ENCODE measurements at regions not wholly inside any gene's neighbourhood (a gene's known extent, or its start where the extent isn't known, plus 50 kb on each side); places are given as distances from the start of the nearest gene placed in this dataset.

DNA sequence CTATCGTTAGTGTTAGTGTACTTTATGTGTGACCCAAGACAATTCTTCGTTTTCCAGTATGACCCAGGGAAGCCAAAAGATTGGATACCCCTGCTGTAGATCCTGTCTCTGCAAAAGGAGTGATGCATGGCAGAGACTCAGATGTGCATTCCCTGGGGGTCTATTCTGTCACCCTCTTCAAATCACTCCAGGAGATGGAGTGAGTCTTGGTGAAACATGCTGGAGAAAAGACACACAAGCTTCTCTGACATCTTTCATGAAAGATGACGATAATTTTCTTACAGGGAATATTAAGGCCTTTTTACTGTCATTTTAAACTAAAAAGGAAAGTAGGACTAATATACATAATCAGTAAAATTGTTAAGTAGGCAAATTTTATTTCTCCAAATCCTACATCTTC is 437.9 kb upstream of the SOX5 start:
- TF ChIP-seq, protein P1, sequence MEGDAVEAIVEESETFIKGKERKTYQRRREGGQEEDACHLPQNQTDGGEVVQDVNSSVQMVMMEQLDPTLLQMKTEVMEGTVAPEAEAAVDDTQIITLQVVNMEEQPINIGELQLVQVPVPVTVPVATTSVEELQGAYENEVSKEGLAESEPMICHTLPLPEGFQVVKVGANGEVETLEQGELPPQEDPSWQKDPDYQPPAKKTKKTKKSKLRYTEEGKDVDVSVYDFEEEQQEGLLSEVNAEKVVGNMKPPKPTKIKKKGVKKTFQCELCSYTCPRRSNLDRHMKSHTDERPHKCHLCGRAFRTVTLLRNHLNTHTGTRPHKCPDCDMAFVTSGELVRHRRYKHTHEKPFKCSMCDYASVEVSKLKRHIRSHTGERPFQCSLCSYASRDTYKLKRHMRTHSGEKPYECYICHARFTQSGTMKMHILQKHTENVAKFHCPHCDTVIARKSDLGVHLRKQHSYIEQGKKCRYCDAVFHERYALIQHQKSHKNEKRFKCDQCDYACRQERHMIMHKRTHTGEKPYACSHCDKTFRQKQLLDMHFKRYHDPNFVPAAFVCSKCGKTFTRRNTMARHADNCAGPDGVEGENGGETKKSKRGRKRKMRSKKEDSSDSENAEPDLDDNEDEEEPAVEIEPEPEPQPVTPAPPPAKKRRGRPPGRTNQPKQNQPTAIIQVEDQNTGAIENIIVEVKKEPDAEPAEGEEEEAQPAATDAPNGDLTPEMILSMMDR (IDR thresholded peaks at IDR 0.05; ENCODE audit: insufficient read depth, low read length) = no peak
- no peak for TF ChIP-seq GABPA (IDR thresholded peaks at IDR 0.05; ENCODE audit: low read depth)
- TF ChIP-seq, protein P2, sequence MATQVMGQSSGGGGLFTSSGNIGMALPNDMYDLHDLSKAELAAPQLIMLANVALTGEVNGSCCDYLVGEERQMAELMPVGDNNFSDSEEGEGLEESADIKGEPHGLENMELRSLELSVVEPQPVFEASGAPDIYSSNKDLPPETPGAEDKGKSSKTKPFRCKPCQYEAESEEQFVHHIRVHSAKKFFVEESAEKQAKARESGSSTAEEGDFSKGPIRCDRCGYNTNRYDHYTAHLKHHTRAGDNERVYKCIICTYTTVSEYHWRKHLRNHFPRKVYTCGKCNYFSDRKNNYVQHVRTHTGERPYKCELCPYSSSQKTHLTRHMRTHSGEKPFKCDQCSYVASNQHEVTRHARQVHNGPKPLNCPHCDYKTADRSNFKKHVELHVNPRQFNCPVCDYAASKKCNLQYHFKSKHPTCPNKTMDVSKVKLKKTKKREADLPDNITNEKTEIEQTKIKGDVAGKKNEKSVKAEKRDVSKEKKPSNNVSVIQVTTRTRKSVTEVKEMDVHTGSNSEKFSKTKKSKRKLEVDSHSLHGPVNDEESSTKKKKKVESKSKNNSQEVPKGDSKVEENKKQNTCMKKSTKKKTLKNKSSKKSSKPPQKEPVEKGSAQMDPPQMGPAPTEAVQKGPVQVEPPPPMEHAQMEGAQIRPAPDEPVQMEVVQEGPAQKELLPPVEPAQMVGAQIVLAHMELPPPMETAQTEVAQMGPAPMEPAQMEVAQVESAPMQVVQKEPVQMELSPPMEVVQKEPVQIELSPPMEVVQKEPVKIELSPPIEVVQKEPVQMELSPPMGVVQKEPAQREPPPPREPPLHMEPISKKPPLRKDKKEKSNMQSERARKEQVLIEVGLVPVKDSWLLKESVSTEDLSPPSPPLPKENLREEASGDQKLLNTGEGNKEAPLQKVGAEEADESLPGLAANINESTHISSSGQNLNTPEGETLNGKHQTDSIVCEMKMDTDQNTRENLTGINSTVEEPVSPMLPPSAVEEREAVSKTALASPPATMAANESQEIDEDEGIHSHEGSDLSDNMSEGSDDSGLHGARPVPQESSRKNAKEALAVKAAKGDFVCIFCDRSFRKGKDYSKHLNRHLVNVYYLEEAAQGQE (IDR thresholded peaks at IDR 0.05; ENCODE audit: insufficient replicate concordance, low read depth) = no peak
- no peak for TF ChIP-seq POLR2AphosphoS5 (IDR thresholded peaks at IDR 0.05; ENCODE audit: low read depth)
- no peak for TF ChIP-seq SPI1 (IDR thresholded peaks at IDR 0.05; ENCODE audit: borderline replicate concordance, low read depth)
